SK-N-SH (cell line): ENCODE measurements at regions not wholly inside any gene's neighbourhood (a gene's known extent, or its start where the extent isn't known, plus 50 kb on each side); places are given as distances from the start of the nearest gene placed in this dataset.

ENCODE experiments used
- CTCF ChIP-seq: fragments of 200-600 bp; sonication (generic); IDR thresholded peaks from 2 replicates; pipeline ENCODE4 v1.6.1; 2017; ENCODE audit warnings: antibody characterized with exemption, mild to moderate bottlenecking, moderate library complexity
- EP300 ChIP-seq, 2 experiments: IDR thresholded peaks; 2 replicates each; pipeline versions ENCODE4 v1.4.0 to v1.6.1; 2012; ENCODE audit warnings: borderline replicate concordance in 1 of 2, low read depth in 1 of 2, low read length in 1 of 2
- FOXM1 ChIP-seq: IDR thresholded peaks from 2 replicates; pipeline ENCODE4 v1.4.0; 2012; ENCODE audit warnings: low read depth, mild to moderate bottlenecking
- GATA2 ChIP-seq: sonication (generic); formaldehyde crosslinking; IDR thresholded peaks from 2 replicates; pipeline ENCODE4 v1.5.0; 2020; ENCODE audit warnings: mild to moderate bottlenecking, missing genetic modification reagents
- MXI1 ChIP-seq: IDR thresholded peaks from 2 replicates; pipeline ENCODE4 v1.6.1; 2012; ENCODE audit warnings: mild to moderate bottlenecking, low read depth, low read length, improper control_type of control experiment
- NRF1 ChIP-seq: IDR thresholded peaks from 2 replicates; pipeline ENCODE4 v1.6.1; 2012; ENCODE audit warnings: low read depth, mild to moderate bottlenecking, low read length
- POLR2AphosphoS5 ChIP-seq: IDR thresholded peaks from 2 replicates; pipeline ENCODE4 v1.6.1; 2012; ENCODE audit warnings: low read depth, low read length
- RAD21 ChIP-seq: IDR thresholded peaks from 2 replicates; pipeline ENCODE4 v1.6.1; 2012; ENCODE audit warnings: mild to moderate bottlenecking, low read length
- RCOR1 ChIP-seq: fragments of 150-350 bp; IDR thresholded peaks from 2 replicates; pipeline ENCODE4 v1.6.1; 2017; ENCODE audit warnings: antibody characterized with exemption, low read length
- TAF1 ChIP-seq: IDR thresholded peaks from 2 replicates; pipeline ENCODE4 v1.6.1; 2012; ENCODE audit warnings: low read depth, mild to moderate bottlenecking, low read length, moderate library complexity, borderline replicate concordance
- TF ChIP-seq, protein P1 (sequence below): IDR thresholded peaks from 2 replicates; pipeline ENCODE4 v1.4.0; 2012; ENCODE audit warnings: low read depth
- TF ChIP-seq, protein P2 (sequence below): IDR thresholded peaks from 2 replicates; pipeline ENCODE4 v1.4.0; 2012; ENCODE audit warnings: low read depth, borderline replicate concordance
- TF ChIP-seq, protein P3 (sequence below): IDR thresholded peaks from 2 replicates; pipeline ENCODE4 v1.6.1; 2012; ENCODE audit warnings: mild to moderate bottlenecking, low read depth, low read length, moderate library complexity

GRCh38 chr12:18923721-18924120 is 185.8 kb downstream of the CAPZA3 start:
- no peak for TF ChIP-seq GATA2 (CRISPR knock-in tag)
- TF ChIP-seq EP300 (IDR thresholded peaks at IDR 0.05; ENCODE audit: borderline replicate concordance in 1 of 2, low read depth in 1 of 2, low read length in 1 of 2): no peak
- TF ChIP-seq MXI1: no peak
- TF ChIP-seq CTCF: no peak
- TF ChIP-seq, protein P1, sequence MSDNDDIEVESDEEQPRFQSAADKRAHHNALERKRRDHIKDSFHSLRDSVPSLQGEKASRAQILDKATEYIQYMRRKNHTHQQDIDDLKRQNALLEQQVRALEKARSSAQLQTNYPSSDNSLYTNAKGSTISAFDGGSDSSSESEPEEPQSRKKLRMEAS: no peak
- TF ChIP-seq NRF1: no peak
- no peak for TF ChIP-seq TAF1
- no peak for TF ChIP-seq POLR2AphosphoS5
- TF ChIP-seq RAD21: no peak
- TF ChIP-seq FOXM1: no peak
- TF ChIP-seq, protein P2, sequence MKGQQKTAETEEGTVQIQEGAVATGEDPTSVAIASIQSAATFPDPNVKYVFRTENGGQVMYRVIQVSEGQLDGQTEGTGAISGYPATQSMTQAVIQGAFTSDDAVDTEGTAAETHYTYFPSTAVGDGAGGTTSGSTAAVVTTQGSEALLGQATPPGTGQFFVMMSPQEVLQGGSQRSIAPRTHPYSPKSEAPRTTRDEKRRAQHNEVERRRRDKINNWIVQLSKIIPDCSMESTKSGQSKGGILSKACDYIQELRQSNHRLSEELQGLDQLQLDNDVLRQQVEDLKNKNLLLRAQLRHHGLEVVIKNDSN: no peak
- TF ChIP-seq, protein P3, sequence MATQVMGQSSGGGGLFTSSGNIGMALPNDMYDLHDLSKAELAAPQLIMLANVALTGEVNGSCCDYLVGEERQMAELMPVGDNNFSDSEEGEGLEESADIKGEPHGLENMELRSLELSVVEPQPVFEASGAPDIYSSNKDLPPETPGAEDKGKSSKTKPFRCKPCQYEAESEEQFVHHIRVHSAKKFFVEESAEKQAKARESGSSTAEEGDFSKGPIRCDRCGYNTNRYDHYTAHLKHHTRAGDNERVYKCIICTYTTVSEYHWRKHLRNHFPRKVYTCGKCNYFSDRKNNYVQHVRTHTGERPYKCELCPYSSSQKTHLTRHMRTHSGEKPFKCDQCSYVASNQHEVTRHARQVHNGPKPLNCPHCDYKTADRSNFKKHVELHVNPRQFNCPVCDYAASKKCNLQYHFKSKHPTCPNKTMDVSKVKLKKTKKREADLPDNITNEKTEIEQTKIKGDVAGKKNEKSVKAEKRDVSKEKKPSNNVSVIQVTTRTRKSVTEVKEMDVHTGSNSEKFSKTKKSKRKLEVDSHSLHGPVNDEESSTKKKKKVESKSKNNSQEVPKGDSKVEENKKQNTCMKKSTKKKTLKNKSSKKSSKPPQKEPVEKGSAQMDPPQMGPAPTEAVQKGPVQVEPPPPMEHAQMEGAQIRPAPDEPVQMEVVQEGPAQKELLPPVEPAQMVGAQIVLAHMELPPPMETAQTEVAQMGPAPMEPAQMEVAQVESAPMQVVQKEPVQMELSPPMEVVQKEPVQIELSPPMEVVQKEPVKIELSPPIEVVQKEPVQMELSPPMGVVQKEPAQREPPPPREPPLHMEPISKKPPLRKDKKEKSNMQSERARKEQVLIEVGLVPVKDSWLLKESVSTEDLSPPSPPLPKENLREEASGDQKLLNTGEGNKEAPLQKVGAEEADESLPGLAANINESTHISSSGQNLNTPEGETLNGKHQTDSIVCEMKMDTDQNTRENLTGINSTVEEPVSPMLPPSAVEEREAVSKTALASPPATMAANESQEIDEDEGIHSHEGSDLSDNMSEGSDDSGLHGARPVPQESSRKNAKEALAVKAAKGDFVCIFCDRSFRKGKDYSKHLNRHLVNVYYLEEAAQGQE: no peak
- no peak for TF ChIP-seq RCOR1
